Activated T-helper 17 cell treated with anti-CD3 and anti-CD28 coated beads, Interleukin-2, amount 50 U/mL, for 72 hours (primary cell): ENCODE measurements at regions not wholly inside any gene's neighbourhood (a gene's known extent, or its start where the extent isn't known, plus 50 kb on each side); places are given as distances from the start of the nearest gene placed in this dataset.

ENCODE experiments used
- ATAC-seq: fragments of 150-1000 bp; cut with Tn5 transposase; replicated peaks from 2 replicates; pipeline ENCODE4 v1.10.0; 2021; ENCODE audit warnings: mild to moderate bottlenecking, moderate library complexity
- H3K27ac Mint-ChIP-seq: one replicate; pipeline ENCODE4 v1.8.0; 2022; ENCODE audit warnings: mixed read lengths
- H3K27me3 Mint-ChIP-seq: one replicate; pipeline ENCODE4 v1.8.0; 2022; ENCODE audit warnings: mixed read lengths
- H3K36me3 Mint-ChIP-seq: one replicate; pipeline ENCODE4 v1.8.0; 2022; ENCODE audit warnings: low read depth, mild to moderate bottlenecking, mixed read lengths
- H3K4me1 Mint-ChIP-seq: one replicate; pipeline ENCODE4 v1.8.0; 2022; ENCODE audit warnings: mixed read lengths
- H3K4me3 Mint-ChIP-seq: one replicate; pipeline ENCODE4 v1.8.0; 2022; ENCODE audit warnings: mild to moderate bottlenecking, mixed read lengths
- H3K9me3 Mint-ChIP-seq: one replicate; pipeline ENCODE4 v1.8.0; 2022; ENCODE audit warnings: mixed read lengths

DNA sequence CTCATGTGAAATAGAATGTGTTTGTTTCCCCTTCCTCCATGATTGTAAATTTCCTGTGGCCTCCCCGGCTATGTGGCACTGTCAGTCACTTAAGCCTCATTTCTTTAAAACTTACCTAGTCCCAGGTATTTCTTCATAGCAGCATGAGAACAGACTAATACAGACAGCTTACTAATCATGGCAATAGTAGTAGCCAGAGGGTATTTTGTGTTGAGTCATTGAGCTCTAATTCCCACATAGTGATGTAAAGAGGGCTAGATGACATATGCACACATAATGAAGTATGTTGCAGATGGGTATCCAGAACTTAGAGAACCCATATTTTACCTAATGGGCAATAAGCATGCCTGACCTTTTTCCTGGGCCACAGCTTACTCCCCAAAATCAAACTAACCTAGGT is 1197.2 kb downstream of the PCDH7 start:
- Mint-ChIP-seq H3K9me3 (peaks cover 17% of the 10 kb centered on the region), H3K36me3 (no peaks in the 10 kb centered on the region), H3K4me1 (no peaks in the 10 kb centered on the region), H3K27me3 (no peaks in the 10 kb centered on the region), H3K4me3 (no peak overlapping the region), H3K27ac (no peak overlapping the region)
- ATAC-seq = no peak

DNA sequence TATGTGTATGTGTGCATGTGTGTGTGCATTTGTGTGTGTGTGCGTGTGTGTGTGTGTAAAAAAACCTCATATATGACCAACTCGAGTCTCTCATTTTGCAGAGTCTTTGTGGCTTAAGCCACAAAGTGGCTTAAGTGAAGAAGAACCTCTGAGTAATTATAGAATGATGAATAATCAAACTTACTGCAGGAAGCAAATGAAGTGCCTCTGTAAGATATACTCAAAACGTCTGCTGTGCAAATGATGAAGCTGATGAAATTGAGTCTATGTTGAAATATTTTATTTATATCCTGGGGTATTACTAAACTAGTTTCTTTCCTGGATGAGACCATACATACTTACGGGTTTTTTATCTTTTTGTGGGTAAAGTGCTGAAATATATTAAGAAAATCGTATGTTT is 1198.7 kb downstream of the PCDH7 start:
- no peaks in the 10 kb centered on the region for H3K27me3 Mint-ChIP-seq
- no peaks in the 10 kb centered on the region for H3K36me3 Mint-ChIP-seq
- H3K4me1 Mint-ChIP-seq = no peaks in the 10 kb centered on the region
- no peak overlapping the region for H3K4me3 Mint-ChIP-seq
- H3K27ac Mint-ChIP-seq = no peak overlapping the region
- H3K9me3 Mint-ChIP-seq = peaks cover 19% of the 10 kb centered on the region
- ATAC-seq = no peak

DNA sequence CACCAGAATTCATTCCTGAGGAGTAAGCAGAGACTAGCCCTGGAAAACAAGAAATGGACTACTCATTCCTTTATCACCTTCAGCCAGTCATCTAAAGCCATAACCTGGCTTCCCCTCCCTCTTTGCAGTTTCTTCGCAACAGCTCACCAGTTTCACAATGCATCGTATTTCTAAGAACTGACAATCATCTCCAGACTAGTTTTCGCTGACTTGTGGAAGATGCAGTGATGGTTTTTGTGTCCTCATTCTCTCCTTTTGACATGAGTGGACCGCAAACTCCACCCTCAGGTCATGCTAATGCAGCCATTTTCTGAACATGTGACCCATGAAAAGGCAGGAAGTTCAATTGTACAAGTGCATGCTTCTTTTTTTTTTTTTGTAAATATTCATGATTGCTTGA is 1203.5 kb downstream of the PCDH7 start:
- Mint-ChIP-seq H3K27ac (no peak overlapping the region), H3K36me3 (no peaks in the 10 kb centered on the region), H3K4me1 (no peaks in the 10 kb centered on the region), H3K9me3 (peaks cover 13% of the 10 kb centered on the region), H3K27me3 (no peaks in the 10 kb centered on the region), H3K4me3 (no peak overlapping the region)
- no peak for ATAC-seq

DNA sequence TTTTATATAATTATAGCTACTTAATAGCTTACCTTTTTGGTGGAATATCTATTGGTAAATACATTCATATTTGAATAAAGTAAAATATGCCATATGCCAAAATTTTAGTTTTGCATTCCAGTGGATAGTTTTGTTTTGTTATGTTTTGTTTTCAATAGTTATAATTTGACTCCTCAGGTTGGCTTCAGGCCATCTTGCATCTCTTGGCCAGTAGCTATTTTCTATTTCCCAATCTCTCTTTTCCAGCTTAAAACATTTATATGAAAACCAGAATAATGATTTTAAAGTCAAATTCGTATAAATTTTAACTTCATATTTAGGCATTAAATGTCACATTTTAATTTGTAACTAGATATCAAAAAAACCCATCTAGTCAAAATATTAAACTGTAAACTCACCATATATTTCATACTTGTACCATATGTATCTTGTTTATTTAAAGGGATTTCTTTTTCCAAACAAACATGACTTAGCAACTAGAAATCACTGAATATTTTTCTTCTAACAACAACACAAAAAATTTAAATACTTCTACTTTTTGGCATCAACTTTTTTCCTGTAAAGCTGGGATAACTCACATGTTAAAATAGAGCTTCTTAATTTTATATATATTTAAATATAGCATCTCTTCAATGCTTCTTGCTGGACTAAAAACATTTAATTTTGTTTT is 1209.6 kb downstream of the PCDH7 start:
- Mint-ChIP-seq H3K27me3 (no peaks in the 10 kb centered on the region), H3K9me3 (peaks cover 9% of the 10 kb centered on the region), H3K4me1 (no peaks in the 10 kb centered on the region), H3K27ac (no peak overlapping the region), H3K4me3 (no peak overlapping the region), H3K36me3 (no peaks in the 10 kb centered on the region)
- ATAC-seq = no peak

DNA sequence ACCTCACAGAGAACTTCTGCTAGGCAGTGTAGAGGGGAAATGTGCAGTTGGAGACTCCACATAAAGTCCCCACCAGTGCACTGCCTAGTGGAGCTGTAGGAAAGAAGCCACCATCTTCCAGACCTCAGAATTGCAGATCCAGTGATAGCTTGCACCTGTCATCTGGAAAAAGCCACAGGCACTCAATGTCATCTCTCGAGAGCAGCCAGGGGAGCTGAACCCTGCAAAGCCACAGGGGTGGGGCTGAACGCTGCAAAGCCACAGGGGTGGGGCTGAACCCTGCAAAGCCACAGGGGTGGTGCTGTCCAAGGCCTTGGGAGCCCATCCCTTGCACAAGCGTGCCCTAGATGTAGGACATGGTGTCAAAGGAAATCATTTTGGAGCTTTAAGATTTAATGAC is 1226.3 kb downstream of the PCDH7 start:
- Mint-ChIP-seq H3K27ac (no peak overlapping the region), H3K36me3 (no peaks in the 10 kb centered on the region), H3K4me3 (no peak overlapping the region), H3K27me3 (no peaks in the 10 kb centered on the region), H3K4me1 (no peaks in the 10 kb centered on the region), H3K9me3 (peaks cover 12% of the 10 kb centered on the region)
- no peak for ATAC-seq

DNA sequence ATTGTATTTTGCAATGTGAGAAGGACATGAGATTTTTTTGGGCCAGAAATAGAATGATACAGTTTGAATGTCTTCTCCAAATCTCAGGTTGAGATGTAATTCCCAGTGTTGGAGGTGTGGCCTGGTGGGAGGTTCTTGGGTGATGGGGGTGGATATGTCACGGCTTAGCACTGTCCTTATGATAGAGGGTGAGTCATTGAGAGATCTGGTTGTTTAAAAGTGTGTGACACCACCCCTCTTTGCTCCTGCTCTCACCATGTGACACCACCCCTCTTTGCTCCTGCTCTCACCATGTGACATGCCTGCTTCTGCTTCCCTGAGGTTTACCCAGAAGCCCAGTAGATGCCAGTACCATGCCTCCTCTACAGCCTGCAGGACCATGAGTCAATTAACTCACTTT is 1226.9 kb downstream of the PCDH7 start:
- no peaks in the 10 kb centered on the region for H3K4me1 Mint-ChIP-seq
- peaks cover 12% of the 10 kb centered on the region for H3K9me3 Mint-ChIP-seq
- no peaks in the 10 kb centered on the region for H3K36me3 Mint-ChIP-seq
- H3K27me3 Mint-ChIP-seq = no peaks in the 10 kb centered on the region
- H3K4me3 Mint-ChIP-seq = no peak overlapping the region
- no peak for ATAC-seq
- no peak overlapping the region for H3K27ac Mint-ChIP-seq

DNA sequence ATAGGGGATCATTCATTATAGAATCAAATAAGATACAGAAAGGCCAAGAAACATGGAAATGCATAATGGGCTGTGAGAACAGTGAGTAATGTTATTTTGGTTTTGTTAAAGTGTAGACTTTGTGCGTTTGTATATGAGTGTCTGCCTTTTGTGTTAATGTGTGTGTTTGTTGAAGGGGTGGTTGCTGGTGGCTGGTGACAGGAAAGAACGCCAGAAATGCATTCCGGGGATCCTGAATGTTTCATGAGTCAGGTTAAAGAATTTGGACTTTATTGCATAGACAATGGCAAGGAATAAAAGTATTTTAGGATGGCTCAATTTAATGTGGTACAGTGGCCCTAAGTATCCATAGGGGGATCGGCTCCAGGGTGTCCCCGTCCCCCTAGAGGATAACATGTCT is 1228.9 kb downstream of the PCDH7 start:
- Mint-ChIP-seq H3K36me3 (no peaks in the 10 kb centered on the region), H3K27me3 (no peaks in the 10 kb centered on the region), H3K27ac (no peak overlapping the region), H3K9me3 (peaks cover 11% of the 10 kb centered on the region), H3K4me1 (no peaks in the 10 kb centered on the region), H3K4me3 (no peak overlapping the region)
- no peak for ATAC-seq

DNA sequence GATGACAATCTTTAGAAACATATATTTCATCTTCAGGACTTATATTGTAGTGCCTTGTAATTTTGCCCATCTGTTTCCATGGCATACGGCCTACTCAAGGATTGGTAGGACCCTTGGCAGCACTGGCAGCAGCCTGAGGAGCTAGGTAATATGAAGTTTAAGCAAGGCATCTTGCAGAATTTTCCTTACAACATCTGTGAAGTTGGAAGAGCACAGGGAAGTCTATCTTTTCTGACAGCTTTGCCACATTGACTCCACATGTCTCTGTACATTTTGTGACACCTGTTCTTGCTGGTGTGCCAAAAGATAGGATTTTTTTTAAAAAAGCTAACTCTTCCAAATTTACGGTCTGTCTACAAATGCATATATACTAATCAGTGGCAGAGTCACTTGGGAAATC is 1235.2 kb downstream of the PCDH7 start:
- Mint-ChIP-seq H3K4me1 (no peaks in the 10 kb centered on the region), H3K4me3 (no peak overlapping the region), H3K9me3 (peaks cover 15% of the 10 kb centered on the region), H3K36me3 (no peaks in the 10 kb centered on the region), H3K27me3 (no peaks in the 10 kb centered on the region), H3K27ac (no peak overlapping the region)
- no peak for ATAC-seq

DNA sequence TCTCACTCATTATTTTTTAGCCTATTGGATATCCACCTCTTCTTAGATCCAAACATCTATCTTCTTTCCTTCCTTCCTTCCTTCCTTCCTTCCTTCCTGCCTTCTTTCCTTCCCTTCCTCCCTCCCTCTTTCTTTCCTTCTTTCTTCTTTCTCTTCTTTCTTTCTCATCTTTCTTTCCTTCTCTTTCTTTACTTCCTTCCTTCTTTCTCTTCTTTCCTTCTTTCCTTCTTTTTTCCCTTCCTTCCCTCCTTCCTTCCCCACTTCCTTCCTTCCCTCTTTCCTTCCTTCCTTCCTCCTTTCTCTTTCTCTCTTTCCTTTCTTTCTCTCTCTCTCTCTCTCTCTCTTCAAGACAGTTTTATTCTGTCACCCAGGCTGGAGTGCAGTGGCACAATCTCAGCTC is 1239.8 kb downstream of the PCDH7 start:
- H3K9me3 Mint-ChIP-seq = peaks cover 19% of the 10 kb centered on the region
- no peak for ATAC-seq
- no peaks in the 10 kb centered on the region for H3K36me3 Mint-ChIP-seq
- H3K27me3 Mint-ChIP-seq = no peaks in the 10 kb centered on the region
- no peak overlapping the region for H3K4me3 Mint-ChIP-seq
- H3K4me1 Mint-ChIP-seq = no peaks in the 10 kb centered on the region
- H3K27ac Mint-ChIP-seq = no peak overlapping the region

DNA sequence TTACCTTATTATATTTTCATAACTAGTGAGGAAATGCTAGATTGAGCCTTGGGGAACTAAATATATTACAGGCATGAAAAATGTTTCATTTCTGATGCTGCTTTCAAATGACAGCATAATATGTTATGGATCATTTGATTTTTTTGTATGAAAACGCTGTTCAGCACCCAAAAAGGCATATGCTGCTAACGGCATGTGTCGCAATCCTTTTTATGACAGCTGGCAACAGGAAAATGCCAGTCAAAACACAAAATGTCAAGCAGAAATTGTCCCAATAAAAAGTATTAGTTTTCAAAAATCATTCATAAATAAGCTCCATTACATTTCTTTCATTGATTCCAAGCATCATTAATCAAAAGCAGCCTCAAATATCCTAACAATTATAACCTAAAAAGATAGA is 1244.5 kb downstream of the PCDH7 start:
- ATAC-seq = no peak
- Mint-ChIP-seq H3K9me3 (peaks cover 9% of the 10 kb centered on the region), H3K4me3 (no peak overlapping the region), H3K36me3 (no peaks in the 10 kb centered on the region), H3K27me3 (no peaks in the 10 kb centered on the region), H3K27ac (no peak overlapping the region), H3K4me1 (no peaks in the 10 kb centered on the region)

DNA sequence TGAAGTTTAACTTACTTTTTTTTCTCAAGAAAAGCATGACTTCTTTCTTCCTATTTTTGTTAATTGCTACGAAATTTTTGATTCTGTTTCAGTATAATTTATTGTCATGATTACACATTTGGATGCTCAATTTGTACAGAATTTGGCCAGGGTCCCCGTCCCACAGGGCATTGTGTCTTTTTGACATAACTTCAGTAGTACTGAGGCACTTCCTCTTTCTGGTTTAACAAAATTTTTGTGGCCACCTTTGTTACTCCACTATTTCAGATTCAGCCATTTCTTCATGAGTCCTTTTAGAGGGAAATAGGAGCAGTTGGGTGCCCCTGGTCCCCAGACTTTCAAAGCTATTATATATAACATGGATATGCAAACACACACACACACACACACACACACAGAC is 1248.7 kb downstream of the PCDH7 start:
- H3K4me3 Mint-ChIP-seq = no peak overlapping the region
- no peak for ATAC-seq
- H3K27ac Mint-ChIP-seq = no peak overlapping the region
- no peaks in the 10 kb centered on the region for H3K36me3 Mint-ChIP-seq
- H3K27me3 Mint-ChIP-seq = no peaks in the 10 kb centered on the region
- no peaks in the 10 kb centered on the region for H3K4me1 Mint-ChIP-seq
- no peaks in the 10 kb centered on the region for H3K9me3 Mint-ChIP-seq

DNA sequence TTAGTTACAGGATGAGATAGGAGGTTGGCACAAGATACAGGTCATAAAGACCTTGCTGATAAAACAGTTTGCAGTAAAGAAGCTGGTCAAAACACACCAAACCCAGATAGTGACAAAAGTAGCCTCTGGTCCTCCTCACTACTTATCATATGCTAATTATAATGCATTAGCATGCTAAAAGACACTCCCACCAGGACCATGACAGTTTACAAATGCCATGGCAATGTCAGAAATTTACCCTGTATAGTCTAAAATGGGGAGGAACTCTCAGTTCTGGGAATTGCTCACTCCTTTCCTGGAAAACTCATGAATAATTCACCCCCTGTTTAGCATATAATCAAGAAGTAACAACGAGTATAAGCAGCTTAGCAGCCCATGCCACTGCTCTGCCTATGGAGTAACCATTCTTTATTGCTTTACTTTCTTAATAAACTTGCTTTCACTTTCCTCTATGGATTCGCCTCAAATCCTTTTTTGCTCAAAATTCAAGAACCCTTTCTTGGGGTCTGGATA is 1254.4 kb downstream of the PCDH7 start:
- Mint-ChIP-seq H3K27me3 (no peaks in the 10 kb centered on the region), H3K27ac (no peak overlapping the region), H3K4me3 (no peak overlapping the region), H3K36me3 (no peaks in the 10 kb centered on the region), H3K9me3 (peaks cover 6% of the 10 kb centered on the region), H3K4me1 (no peaks in the 10 kb centered on the region)
- ATAC-seq = no peak

DNA sequence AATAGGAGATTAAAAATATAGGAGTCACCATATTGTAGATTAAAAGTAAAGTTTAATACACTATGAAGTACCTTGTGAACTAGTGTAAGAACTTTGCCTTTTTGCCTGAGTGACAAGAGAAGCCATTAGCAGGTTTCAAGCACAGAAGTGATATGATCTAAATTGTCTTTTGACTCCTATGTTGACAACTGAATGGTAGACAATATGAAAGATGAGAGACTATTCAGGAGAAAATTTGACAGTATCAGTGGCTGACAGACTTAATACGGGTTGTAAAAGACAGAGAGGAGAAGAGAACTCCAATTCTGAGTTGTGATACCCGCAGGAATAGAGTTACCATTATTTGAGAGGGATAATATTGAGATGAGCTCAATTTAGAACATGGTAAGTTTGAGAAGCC is 1259.8 kb downstream of the PCDH7 start:
- ATAC-seq = no peak
- H3K27ac Mint-ChIP-seq = no peak overlapping the region
- peaks cover 15% of the 10 kb centered on the region for H3K9me3 Mint-ChIP-seq
- H3K27me3 Mint-ChIP-seq = no peaks in the 10 kb centered on the region
- no peak overlapping the region for H3K4me3 Mint-ChIP-seq
- H3K4me1 Mint-ChIP-seq = no peaks in the 10 kb centered on the region
- no peaks in the 10 kb centered on the region for H3K36me3 Mint-ChIP-seq

DNA sequence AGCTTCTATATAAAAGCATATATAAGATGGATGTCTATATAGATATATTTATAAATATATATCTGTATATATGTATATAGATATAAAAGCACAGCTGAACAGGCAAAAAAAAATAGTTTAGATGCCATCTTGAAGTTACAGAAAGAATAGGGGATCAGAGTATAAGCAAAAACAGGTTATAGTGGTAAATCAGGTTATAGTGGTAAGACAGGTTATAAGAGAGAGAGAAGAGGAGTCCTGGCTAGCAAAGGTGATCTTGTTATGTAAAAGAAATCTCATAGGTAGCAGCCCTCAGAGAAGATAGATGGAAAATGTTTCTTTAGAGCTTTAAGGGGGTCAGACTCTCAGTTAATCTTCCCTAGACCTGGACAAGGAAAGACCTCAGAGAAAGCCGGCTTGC is 1263.1 kb downstream of the PCDH7 start:
- H3K27ac Mint-ChIP-seq = no peak overlapping the region
- H3K4me1 Mint-ChIP-seq = no peaks in the 10 kb centered on the region
- H3K27me3 Mint-ChIP-seq = no peaks in the 10 kb centered on the region
- no peak for ATAC-seq
- H3K36me3 Mint-ChIP-seq = no peaks in the 10 kb centered on the region
- H3K4me3 Mint-ChIP-seq = no peak overlapping the region
- H3K9me3 Mint-ChIP-seq = peaks cover 15% of the 10 kb centered on the region

DNA sequence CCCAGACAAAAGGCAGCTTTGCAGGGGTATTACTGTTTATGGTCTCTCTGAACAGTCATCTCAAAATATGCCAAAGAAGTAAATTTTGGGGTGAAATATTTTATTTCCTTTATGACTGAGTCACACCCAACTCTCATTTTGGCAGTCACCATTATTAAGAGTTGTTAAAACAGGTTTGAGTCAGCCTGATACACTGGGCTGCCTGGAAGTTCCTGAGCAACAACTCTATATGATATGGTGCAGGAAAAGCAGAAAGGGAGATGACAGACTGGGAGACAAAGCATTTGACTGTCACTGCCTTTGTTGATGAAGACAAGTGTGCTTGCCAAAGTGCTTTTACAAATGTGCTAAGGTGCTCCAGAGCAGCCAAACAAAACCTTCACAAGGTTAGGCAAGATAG is 1263.5 kb downstream of the PCDH7 start:
- peaks cover 12% of the 10 kb centered on the region for H3K9me3 Mint-ChIP-seq
- H3K4me3 Mint-ChIP-seq = no peak overlapping the region
- H3K27me3 Mint-ChIP-seq = no peaks in the 10 kb centered on the region
- H3K27ac Mint-ChIP-seq = no peak overlapping the region
- no peak for ATAC-seq
- H3K36me3 Mint-ChIP-seq = no peaks in the 10 kb centered on the region
- no peaks in the 10 kb centered on the region for H3K4me1 Mint-ChIP-seq

DNA sequence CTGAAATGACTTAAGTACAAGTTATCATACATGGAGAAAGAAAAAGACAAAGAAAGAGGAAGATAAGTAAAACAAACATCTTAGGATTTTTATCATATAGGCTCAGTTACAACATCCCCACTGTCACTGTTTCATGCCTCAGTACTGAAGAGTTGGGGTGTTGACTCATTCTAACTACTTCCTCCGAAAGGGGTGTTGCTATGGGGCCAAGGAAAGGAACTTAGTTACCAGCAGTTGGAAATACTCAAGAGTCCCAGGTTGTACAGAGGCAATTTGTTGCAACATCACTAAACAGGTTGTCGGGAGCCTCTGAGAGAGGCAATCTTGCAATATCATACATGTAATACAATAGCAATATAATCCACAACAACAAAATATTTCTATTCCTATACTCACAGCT is 1264.7 kb downstream of the PCDH7 start:
- Mint-ChIP-seq H3K4me3 (no peak overlapping the region), H3K27ac (no peak overlapping the region), H3K27me3 (no peaks in the 10 kb centered on the region), H3K36me3 (no peaks in the 10 kb centered on the region), H3K9me3 (peaks cover 10% of the 10 kb centered on the region), H3K4me1 (no peaks in the 10 kb centered on the region)
- no peak for ATAC-seq
